CD4-positive, alpha-beta T cell treated with Interleukin-10 for 1 hour (primary cell): ENCODE measurements at regions not wholly inside any gene's neighbourhood (a gene's known extent, or its start where the extent isn't known, plus 50 kb on each side); places are given as distances from the start of the nearest gene placed in this dataset.
"Not testable (repeated sequence)": the region's sequence is repeated elsewhere in the genome, so short reads cannot be mapped to it uniquely, and the experiment has no call there.

Experiments
- DNase-seq: peaks from one replicate; pipeline ENCODE4 v3.0.0-alpha.2; 2020

DNA sequence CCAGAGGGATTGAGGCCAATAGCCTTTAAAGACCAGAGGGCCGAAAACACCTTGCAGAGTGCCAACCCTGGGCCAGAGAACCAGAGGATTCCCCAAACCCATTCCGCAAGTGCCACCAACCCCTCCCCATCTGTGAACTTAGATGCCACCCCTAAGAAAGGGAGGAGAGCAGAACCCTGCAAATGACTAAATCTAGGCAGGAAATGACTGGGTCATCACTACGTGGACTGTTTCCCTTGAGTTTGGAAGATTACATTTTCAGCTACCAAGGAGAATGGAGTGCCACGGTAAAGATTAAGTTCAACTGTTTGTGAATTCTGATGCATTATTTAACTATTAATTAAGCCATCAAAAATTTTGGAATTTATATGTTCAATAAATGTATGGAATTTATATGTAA is 142.8 kb downstream of the ENC1 start:
- DNase-seq = no peak

- DNase-seq = no peak
Observed at GRCh38 chr5:74493411-74493810, 147.1 kb downstream of the ENC1 start.

DNA sequence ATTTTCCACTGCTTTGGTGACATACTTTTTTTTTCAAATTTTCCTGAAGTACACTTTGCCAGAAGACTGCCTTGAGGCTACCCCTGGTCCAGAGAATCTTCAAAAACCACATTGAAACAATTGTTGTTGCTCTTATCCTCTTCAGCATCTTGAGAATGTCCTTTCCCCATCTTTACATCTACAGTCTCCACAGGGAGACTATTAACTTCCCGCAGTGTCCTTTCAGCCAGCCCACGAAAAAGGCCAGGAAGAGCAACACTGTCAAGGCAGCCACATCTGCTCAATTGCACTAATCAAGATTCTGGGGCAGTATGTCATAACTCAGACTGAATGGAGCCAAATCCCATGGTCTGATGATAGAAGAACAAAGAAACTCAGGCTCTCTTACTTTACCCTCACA is 148.3 kb downstream of the ENC1 start:
- no peak for DNase-seq

- DNase-seq = no peak
Observed at GRCh38 chr5:74491586-74491985, 148.9 kb downstream of the ENC1 start.

GRCh38 chr5:74490814-74491213 is 149.7 kb downstream of the ENC1 start:
- no peak for DNase-seq

- no peak for DNase-seq
Observed at GRCh38 chr5:74482990-74483389, 157.5 kb downstream of the ENC1 start.

DNA sequence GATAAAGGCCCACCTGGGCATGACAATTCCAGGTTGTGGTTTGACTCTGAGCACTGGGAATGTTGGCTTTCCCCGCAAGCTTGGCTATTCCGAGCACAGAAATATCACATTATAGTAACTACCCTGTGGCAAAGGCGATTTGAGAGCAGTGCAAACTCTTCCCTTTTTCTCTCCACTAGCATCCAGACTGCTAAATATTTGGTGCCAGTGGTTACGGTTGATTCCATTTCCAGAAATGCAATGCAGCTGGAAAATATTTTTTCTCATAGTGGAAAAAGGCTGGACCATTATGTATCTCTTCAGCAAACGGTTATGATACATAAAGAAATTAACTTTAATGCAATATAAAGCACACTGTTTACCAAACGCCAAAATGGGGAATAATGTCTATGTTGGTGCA is 158.0 kb downstream of the ENC1 start:
- no peak for DNase-seq

GRCh38 chr5:74481357-74481756 is 159.2 kb downstream of the ENC1 start:
- DNase-seq = not testable (repeated sequence)

- DNase-seq = no peak
Observed at GRCh38 chr5:74480201-74480600, 160.3 kb downstream of the ENC1 start.

DNA sequence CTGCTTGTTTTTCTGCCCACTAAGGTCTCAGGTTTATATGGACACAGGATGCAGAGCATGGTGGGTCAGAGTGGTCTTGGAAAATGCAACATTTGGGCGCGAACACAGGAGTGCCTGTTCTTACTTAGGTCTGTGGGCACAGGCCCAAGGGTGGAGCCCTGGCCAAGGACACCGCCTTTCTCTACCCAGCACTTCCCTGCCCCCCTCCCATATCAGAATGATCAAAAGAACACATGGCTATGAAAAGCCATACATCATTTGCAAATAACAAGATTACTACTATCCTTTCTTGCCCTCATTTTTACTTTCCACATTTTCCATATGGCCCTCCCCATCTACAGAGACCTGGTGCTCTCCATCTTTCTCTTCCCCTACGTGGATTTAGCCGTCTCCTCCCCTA is 162.2 kb downstream of the ENC1 start:
- DNase-seq = no peak

GRCh38 chr5:74477761-74478160 is 162.8 kb downstream of the ENC1 start:
- DNase-seq = no peak

- no peak for DNase-seq
Observed at GRCh38 chr5:74476819-74477453, 163.6 kb downstream of the ENC1 start.

DNA sequence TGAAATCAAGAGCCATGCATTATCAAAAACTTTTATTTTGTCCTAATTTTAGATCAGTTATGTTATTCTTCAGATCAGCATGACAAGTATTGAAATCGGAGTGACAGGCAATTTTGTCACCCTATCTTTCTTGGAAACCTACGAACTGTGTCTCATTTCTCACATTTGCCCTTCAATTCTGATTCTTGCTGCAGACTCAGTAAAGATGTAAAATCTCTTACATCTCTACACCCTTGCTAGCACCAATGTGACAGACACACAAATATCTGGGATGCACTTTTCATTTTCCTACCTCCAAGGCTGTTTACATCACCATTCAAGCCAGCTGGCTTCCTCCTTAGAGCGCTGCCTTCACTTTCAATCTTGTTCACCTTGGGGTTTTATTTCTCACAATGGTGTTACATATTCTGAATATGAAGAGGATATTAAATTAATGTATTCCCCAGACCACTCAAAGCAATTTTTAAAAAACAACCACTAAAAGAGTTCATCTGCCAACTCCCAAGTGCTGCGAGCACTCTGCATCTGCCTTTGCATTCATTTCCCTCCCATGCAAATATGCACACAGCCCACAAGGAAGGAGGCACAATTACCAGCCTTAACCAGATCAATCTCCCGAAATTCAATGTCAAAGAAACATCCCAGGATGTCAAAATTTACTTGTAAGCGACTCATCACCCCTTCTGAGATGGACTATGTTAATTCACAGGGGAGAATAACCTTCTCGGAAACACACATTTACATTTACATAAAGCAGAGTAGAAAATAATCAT is 164.3 kb downstream of the ENC1 start:
- DNase-seq = no peak

GRCh38 chr5:74471875-74472274 is 168.7 kb downstream of the ENC1 start:
- DNase-seq = no peak

DNA sequence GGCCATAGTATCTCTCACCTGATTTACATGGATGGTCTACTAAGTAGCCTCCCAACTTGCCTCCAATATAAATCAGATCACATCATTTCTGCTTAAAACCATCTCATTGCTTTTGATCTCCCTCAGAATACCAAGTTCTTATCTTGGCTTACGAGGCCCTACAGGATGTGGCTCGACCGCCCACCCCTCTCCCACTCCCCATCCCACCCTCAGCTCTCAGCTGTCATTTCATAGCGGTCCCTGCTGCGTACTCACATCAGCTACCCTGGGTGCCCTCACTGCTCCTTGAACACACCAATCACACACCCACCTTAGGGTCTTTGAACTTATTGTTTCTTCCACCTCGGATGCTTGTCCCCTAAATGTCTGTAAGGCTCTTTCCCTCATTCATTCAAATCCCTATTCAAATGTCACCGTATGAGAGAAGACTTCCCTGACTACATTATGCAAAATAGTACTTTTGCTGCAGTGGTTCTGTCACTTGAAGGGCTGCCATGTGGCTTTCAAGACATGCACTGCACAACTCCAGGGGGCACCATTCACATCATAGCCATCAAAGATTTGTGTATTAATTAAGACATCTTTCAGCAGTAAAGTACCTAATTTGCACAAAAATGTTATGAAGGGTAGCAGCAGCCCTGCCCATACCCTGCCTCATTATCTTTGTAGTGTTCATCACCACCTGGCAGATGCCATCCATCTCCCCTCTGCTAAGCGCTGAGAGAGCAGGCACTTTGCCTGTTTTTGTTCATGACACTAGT is 171.1 kb downstream of the ENC1 start:
- DNase-seq = no peak

GRCh38 chr5:74468421-74468820 is 172.1 kb downstream of the ENC1 start:
- DNase-seq = no peak

DNA sequence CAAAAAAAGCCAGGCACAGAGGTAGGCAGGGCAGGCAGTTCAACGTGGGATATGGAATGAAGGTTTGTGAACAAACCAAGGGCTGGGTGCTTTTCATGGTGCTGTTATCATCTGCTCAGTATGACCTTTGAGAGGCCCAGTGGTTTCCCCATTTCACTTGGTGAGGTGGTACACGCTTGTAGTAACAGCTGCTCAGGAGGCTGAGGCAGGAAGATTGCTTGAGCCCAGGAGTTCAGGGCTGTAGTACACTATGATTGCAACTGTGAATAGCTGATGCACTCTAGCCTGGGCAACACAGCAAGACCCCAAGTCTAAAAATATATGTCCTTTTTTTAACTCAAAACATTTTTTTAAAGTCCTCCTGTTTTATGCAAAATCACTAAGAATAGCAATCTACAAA is 174.8 kb downstream of the ENC1 start:
- DNase-seq = no peak

- no peak for DNase-seq
Observed at GRCh38 chr5:74464512-74465209, 175.9 kb downstream of the ENC1 start.

GRCh38 chr5:74462356-74462755 is 178.2 kb downstream of the ENC1 start:
- DNase-seq = no peak

DNA sequence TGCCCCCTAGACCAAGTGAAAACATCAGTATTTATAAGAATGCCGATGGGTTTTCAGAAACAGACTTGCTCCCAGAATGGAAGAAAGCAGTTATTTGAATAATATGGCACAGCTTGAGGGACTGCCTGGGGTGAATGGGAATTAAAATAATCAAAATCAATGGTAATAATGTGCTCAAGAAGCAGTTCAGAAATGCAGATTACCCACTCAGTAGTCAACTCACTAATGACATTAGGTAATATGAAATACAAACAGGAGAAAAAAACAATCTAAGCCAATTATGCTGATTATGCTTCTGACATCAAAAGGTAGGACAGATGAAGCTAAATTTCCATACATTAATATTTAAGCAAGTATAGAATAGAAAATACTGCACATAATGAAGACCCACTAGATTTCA is 179.3 kb downstream of the ENC1 start:
- no peak for DNase-seq

- no peak for DNase-seq
Observed at GRCh38 chr5:74460694-74461093, 179.8 kb downstream of the ENC1 start.

DNA sequence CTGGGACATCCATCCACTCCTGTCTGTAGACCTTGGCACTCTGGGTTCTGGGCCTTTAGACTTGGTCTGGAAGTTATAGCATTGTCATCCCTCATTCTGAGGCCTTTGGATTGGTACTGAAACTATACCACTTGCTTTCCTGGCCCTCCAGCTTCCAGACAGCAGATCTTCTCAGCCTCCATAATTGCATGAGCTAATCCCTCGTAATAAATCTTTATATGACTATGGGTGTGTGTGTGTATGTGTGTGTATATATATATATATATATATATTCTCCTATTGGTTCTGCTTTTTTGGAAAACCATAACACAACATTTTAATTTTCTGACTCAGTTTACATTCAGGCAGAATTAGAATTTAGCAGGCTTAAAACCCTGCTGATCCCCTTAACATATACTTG is 180.5 kb downstream of the ENC1 start:
- DNase-seq = no peak

DNA sequence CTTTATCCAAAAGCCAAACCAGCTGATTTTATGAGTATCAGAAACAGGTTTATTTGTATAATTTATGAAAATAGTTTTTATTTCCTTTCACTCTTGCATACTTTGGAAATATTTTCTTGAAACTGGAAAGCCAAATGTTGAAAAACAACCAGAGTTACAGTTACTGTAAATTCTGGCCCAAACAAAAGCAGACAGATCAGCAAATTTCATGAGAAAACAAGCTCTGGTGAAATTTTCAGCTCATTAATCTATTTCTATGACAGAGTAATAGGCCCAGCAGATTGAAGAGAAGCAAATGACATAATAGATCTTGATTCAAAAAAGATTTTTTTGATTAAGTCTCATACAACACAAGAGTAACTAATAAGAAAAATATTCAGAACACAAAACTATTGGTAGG is 182.7 kb downstream of the ENC1 start:
- no peak for DNase-seq
